ENCODE measurements at regions not wholly inside any gene's neighbourhood (a gene's known extent, or its start where the extent isn't known, plus 50 kb on each side); places are given as distances from the start of the nearest gene placed in this dataset.
A peak's percentile ranks its signal among the peaks of the same experiment; 100 is the strongest.
"Not testable (repeated sequence)": the region's sequence is repeated elsewhere in the genome, so short reads cannot be mapped to it uniquely, and the experiment has no call there.

DNA sequence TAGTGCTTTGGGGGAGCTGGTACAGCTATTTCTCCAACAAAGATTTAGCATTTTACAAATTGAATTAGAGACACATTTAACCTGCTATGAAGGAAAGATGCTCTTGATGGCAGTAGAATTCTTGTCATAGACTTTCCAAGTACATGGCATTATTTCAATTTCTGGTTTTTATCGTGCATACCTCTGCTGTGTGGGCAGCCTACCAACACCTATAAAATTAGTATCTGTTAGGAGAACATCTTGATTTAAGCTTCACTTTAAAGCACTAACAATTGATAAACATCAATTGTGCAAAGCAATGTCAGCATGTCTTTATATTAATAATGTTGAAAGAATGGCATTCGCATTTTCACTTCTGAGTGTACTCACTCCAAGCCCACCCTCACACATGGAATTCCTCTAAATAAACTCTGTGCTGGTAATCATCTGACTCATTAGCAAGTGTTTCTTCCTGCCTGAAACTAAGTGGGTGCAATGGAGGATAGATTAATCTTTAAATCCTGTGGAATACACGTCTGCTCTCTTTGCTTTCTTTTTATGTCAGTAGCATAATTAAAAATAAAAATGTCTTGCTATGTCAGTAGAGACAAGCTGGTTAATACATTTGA, 279.8 kb upstream of the MAGEB18 start:
- no peak for DNase-seq

GRCh38 chrX:25860322-25860721, 277.8 kb upstream of the MAGEB18 start:
- DNase-seq: no peak

DNA sequence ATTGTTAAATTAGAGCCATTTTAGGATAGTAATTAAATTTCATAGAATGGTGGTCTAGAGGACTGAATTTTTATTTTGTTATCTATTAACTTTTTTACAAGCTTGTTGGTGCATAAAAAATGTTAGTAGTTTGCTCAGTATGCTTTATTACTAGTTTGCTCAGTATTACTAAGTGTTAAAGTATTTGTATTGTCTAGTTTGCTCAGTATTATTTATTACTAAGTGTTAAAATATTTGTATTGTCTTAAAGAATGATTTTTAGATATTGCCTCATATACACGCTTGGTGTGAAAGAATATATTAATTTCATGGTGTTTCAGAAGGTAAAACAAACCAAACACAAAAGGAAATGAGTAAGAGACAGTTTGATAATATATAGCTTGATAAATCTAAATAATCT, 268.4 kb upstream of the MAGEB18 start:
- no peak for DNase-seq

- DNase-seq: no peak
These were observed 265.4 kb upstream of the MAGEB18 start for GRCh38 chrX:25872786-25873185.

- peak; percentile 35 for DNase-seq
These were observed 264.9 kb upstream of the MAGEB18 start for GRCh38 chrX:25873196-25873595.

DNA sequence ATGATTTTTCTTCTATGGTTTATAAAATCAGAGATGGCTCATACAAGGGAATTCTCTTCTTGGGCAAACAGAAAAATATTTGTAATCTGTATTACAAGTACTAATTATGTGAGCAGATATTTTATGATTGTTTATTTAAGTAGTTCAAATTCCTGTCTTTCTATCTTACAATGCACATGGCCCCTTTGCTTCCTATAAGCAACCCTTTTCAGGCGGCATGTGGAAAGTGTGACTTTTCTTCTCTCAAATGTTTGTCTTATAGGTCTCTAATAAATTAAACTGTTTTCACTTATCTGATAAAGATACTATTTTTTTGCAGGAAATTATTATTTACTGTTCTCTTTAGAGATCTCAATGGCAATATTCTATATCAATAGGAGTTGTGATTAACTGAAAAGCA, 259.3 kb upstream of the MAGEB18 start:
- no peak for DNase-seq

GRCh38 chrX:25882503-25882902, 255.6 kb upstream of the MAGEB18 start:
- not testable (repeated sequence) for DNase-seq

DNA sequence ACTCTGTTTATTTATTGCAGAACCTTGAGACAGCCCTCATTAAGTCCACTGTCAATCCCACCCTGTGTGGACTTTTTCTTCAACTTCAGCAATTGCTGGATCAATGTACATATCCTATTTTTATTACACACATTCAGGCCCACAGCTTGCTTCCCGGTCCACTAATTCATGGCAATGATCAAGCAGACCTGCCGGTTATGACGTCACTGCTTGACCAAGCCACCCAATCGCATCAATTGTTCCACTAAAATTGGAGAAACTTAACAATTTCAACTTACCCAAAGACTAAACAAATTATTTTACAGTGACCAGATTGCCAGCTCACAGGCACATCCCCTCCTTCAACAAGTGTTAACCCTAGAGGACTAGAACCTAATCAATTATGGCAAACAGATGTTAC, 240.4 kb upstream of the MAGEB18 start:
- DNase-seq: no peak

DNA sequence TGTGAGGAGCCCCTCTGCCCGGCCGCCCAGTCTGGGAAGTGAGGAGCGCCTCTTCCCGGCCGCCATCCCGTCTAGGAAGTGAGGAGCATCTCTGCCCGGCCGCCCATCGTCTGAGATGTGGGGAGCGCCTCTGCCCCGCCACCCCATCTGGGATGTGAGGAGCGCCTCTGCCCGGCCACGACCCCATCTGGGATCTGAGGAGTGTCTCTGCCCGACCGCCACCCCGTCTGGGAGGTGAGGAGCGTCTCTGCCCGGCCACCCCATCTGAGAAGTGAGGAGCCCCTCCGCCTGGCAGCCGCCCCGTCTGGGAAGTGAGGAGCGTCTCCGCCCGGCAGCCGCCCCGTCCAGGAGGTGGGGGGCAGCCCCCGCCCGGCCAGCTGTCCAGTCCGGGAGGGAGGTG, 232.4 kb upstream of the MAGEB18 start:
- not testable (repeated sequence) for DNase-seq

- DNase-seq: no peak
These were observed 212.2 kb upstream of the MAGEB18 start for GRCh38 chrX:25925946-25926345.

DNA sequence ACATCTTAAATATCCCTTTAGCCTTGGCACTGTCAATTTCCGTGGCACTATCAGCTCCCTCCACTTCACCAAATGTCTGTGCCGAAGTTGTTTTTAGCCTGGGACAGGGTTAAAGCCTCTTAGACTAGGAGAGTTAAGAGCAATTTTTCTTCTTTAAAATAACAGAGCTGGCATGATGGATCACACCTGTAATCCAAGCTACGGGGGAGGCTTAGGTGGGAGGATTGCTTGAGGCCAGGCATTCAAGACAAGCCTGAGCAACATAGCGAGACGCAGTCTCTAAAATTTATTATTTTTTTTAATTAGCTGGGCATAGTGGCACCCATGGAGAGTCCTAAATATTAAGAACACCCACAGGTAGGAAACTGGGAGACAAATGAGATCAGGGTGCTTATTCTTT, 209.8 kb upstream of the MAGEB18 start:
- DNase-seq: no peak

DNA sequence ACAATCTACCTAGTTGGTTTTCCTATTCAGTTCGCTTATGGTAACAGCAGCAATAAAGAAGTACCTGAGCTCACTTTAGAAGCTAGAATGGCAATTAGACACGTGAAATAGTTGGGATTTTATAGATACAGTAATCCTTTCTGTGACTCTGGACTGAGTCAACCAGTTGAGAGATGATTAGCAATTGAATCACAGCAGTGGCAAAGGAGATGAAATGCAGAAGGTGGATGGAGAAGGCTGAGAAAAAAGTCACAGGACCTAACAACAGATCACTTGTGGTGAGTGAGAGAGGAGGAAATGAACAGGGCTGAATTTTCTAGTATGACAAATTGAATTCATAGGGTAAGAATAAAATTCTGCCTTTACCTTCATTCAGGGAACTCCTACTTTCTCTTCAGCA, 197.1 kb upstream of the MAGEB18 start:
- DNase-seq: no peak

- DNase-seq: no peak
These were observed 196.4 kb upstream of the MAGEB18 start for GRCh38 chrX:25941559-25942250.

- no peak for DNase-seq
These were observed 169.2 kb upstream of the MAGEB18 start for GRCh38 chrX:25968920-25969319.

DNA sequence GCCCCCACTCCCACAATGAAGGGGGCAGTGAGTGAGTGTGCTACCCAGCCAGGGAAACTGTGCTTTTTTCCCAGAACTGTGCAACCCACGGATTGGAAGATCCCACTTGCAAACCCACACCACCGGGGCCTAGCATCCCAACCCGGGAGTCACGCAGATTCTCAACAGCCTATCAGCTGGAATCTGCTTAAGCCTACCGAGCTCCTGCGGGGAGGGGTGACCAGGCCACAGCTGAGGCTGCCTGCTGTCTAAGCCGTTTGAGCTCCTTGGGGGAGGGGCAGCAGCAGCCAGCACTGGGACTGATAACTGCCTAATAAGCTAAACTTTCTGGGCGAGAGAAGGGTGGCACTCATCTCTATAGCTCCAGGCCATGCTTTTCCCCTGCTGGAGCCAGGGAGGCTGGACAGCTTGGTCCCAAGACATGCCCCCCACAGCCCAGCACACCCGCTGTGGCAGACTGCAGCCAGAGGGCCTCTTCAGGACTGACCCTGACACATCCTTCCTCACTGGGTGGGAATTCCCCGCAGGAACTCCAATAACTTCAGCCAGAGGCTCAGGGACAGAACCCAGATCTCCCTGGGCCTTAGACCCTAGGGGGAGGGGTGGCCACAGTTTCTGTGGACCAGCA, 161.3 kb upstream of the MAGEB18 start:
- DNase-seq: no peak

- no peak for DNase-seq
These were observed 139.5 kb upstream of the MAGEB18 start for GRCh38 chrX:25998687-25999086.

DNA sequence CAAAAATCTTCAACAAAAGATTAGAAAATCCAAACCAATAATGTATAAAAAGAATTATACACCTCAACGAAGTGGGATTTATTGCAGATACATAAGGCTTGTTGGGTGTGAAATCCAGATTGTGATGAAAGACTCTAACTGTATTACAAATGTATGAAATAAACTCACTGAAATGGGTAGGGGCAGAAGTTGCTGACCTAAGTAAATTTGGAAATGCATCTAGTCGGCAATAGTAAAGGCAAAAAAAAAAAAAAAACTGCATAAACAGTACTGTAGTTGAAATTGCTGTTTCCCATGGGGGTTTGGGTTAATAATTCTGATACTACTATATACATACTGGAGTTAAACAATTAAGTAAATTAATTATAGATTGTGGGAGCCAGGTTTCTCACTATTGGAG, 130.7 kb upstream of the MAGEB18 start:
- no peak for DNase-seq

DNA sequence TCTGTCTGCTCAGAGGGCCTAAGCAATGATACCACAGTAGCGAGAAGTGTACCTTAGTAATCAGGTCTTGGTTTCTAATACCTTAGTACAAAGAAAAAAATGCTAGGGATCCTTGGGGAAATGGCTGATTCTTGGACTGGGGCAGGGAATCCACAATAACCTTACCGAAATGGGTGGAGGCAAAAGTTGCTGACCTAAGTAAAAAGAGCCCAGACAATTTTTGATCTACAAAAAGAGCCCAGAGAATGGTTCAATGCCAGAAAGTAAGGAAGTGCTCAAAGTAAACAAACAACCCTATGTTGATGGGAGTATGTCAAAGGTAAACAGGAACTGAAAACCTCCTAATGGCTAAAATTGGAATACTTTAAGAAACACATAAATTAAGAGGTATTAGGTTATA, 130.1 kb upstream of the MAGEB18 start:
- DNase-seq: no peak

DNA sequence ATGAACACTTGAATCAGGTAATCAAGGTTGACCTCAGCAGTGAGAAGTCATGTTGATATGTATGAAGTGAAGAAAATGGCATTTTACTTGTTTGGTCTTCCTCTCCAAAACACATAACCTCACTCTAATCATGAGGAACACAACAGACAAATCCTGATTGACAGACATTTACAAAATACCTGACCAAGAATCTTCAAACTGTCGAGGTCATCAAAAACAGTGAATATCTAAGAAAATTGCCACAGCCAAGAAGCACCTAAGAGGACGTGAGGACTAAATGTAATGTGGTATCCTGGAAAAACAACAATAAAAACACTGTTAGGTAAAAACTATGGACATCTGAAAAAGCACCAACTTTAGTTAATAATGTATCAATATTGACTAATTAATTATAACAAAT, 129.5 kb upstream of the MAGEB18 start:
- no peak for DNase-seq

GRCh38 chrX:26019386-26019785, 118.8 kb upstream of the MAGEB18 start:
- no peak for DNase-seq

- no peak for DNase-seq
These were observed 112.0 kb upstream of the MAGEB18 start for GRCh38 chrX:26026179-26026578.

- no peak for DNase-seq
These were observed 105.8 kb upstream of the MAGEB18 start for GRCh38 chrX:26032111-26032912.

- DNase-seq: no peak
These were observed 100.8 kb upstream of the MAGEB18 start for GRCh38 chrX:26037367-26037766.

DNA sequence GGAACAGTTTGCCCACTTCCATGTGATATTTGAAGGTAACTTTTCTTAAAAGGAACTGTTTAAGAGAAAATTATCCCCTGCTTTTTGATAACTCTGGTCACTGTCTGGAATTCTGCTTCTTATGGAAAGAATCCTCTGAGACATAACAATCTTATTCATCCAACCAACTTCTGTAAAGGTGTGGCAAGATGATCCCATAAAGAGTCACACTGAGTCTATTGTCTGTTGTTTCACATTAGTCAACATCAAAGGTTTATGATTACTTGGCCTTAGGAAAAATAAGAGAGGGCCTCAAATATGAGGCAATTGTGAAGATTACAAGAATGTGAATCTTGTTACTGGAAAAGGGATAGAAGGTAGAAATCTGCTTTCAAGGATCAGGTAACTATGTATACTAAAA, 88.0 kb upstream of the MAGEB18 start:
- DNase-seq: no peak
